HEK293 (cell line): ENCODE measurements at regions not wholly inside any gene's neighbourhood (a gene's known extent, or its start where the extent isn't known, plus 50 kb on each side); places are given as distances from the start of the nearest gene placed in this dataset.
"Not testable (repeated sequence)": the region's sequence is repeated elsewhere in the genome, so short reads cannot be mapped to it uniquely, and the experiment has no call there.

ENCODE experiments used
- CTCF ChIA-PET: fragments of 350-600 bp; formaldehyde crosslinking; extraction: SDS; loops from one replicate; lab custom pipeline; 2021; ENCODE audit warnings: antibody characterized with exemption; lab: Yijun Ruan, JAX
- POLR2A ChIA-PET: fragments of 300-600 bp; formaldehyde crosslinking; extraction: SDS; loops from one replicate; lab custom pipeline; 2020; ENCODE audit warnings: antibody characterized with exemption, inconsistent platforms; lab: Yijun Ruan, JAX
- H3K27ac ChIP-seq: fragments of 200-500 bp; sonication (Bioruptor generic); 2 replicates; pipeline ENCODE4 v1.5.1; 2014; ENCODE audit warnings: low read depth, low read length, control low read depth, inconsistent platforms; ENCODE audit errors: extremely low read depth
- H3K36me3 ChIP-seq, 2 experiments: fragments of 200-500 bp in 1 of 2; sonication (Bioruptor generic) in 1 of 2; 1 replicate in 1 of 2; 2 replicates in 1 of 2; pipeline ENCODE4 v1.5.1; 2014 to 2017; ENCODE audit warnings: inconsistent platforms in 2 of 2, low read length in 2 of 2; ENCODE audit not compliant: control insufficient read depth in 2 of 2, insufficient read depth in 1 of 2
- H3K4me1 ChIP-seq: fragments of 200-500 bp; sonication (Bioruptor generic); 2 replicates; pipeline ENCODE4 v1.5.1; 2014; ENCODE audit warnings: mild to moderate bottlenecking, low read length, inconsistent platforms; ENCODE audit not compliant: control insufficient read depth, insufficient read depth
- H3K4me3 ChIP-seq: 2 replicates; pipeline ENCODE4 v1.5.1; 2011; ENCODE audit warnings: low read depth, mild to moderate bottlenecking, control low read depth, low read length, moderate library complexity
- H3K9me3 ChIP-seq: fragments of 200-500 bp; sonication (Bioruptor generic); 2 replicates; pipeline ENCODE4 v1.5.1; 2014; ENCODE audit warnings: low read depth, low read length, inconsistent platforms; ENCODE audit not compliant: control insufficient read depth, insufficient read depth
- BCL11A ChIP-seq: fragments of 450-650 bp; formaldehyde crosslinking; IDR thresholded peaks from 2 replicates; pipeline ENCODE4 v1.5.1; 2016; ENCODE audit warnings: low read depth, missing biosample characterization, missing genetic modification characterization
- EGR2 ChIP-seq: fragments of 450-650 bp; formaldehyde crosslinking; IDR thresholded peaks from 2 replicates; pipeline ENCODE4 v1.5.1; 2016; ENCODE audit warnings: low read depth, missing biosample characterization, missing genetic modification characterization
- KLF16 ChIP-seq: fragments of 450-650 bp; formaldehyde crosslinking; IDR thresholded peaks from 2 replicates; pipeline ENCODE4 v1.5.1; 2017; ENCODE audit warnings: missing biosample characterization, missing genetic modification characterization
- KLF8 ChIP-seq: fragments of 450-650 bp; formaldehyde crosslinking; IDR thresholded peaks from 2 replicates; pipeline ENCODE4 v1.5.1; 2016; ENCODE audit warnings: missing biosample characterization, missing genetic modification characterization
- MZF1 ChIP-seq: fragments of 450-650 bp; formaldehyde crosslinking; IDR thresholded peaks from 2 replicates; pipeline ENCODE4 v1.5.1; 2017; ENCODE audit warnings: missing biosample characterization, missing genetic modification characterization, borderline replicate concordance
- OSR2 ChIP-seq: fragments of 450-650 bp; formaldehyde crosslinking; IDR thresholded peaks from 2 replicates; pipeline ENCODE4 v1.5.1; 2016; ENCODE audit warnings: missing biosample characterization, missing genetic modification characterization
- PRDM6 ChIP-seq: fragments of 450-650 bp; formaldehyde crosslinking; IDR thresholded peaks from 2 replicates; pipeline ENCODE4 v1.5.1; 2017; ENCODE audit warnings: missing biosample characterization, missing genetic modification characterization
- SCRT2 ChIP-seq: fragments of 450-650 bp; formaldehyde crosslinking; IDR thresholded peaks from 2 replicates; pipeline ENCODE4 v1.5.1; 2016; ENCODE audit warnings: missing biosample characterization, missing genetic modification characterization
- TRIM28 ChIP-seq: IDR thresholded peaks from 2 replicates; pipeline ENCODE4 v1.6.1; 2011; ENCODE audit warnings: low read length, control low read depth, borderline replicate concordance
- WT1 ChIP-seq: fragments of 450-650 bp; formaldehyde crosslinking; IDR thresholded peaks from 2 replicates; pipeline ENCODE4 v1.5.1; 2016; ENCODE audit warnings: missing biosample characterization, missing genetic modification characterization
- ZFHX2 ChIP-seq: fragments of 450-650 bp; formaldehyde crosslinking; conservative IDR thresholded peaks from 2 replicates; pipeline ENCODE4 v1.5.1; 2016; ENCODE audit warnings: missing biosample characterization, missing genetic modification characterization
- ZFP3 ChIP-seq: fragments of 450-650 bp; formaldehyde crosslinking; IDR thresholded peaks from 2 replicates; pipeline ENCODE4 v1.5.1; 2016; ENCODE audit warnings: low read depth, missing biosample characterization, missing genetic modification characterization
- ZNF221 ChIP-seq: fragments of 450-650 bp; formaldehyde crosslinking; IDR thresholded peaks from 2 replicates; pipeline ENCODE4 v1.5.1; 2017; ENCODE audit warnings: missing biosample characterization, missing genetic modification characterization, borderline replicate concordance
- ZNF24 ChIP-seq: fragments of 450-650 bp; formaldehyde crosslinking; IDR thresholded peaks from 2 replicates; pipeline ENCODE4 v1.5.1; 2016; ENCODE audit warnings: missing biosample characterization, missing genetic modification characterization
- ZNF366 ChIP-seq: fragments of 450-650 bp; formaldehyde crosslinking; conservative IDR thresholded peaks from 2 replicates; pipeline ENCODE4 v1.5.1; 2016; ENCODE audit warnings: missing biosample characterization, missing genetic modification characterization
- ZNF571 ChIP-seq: fragments of 450-650 bp; formaldehyde crosslinking; IDR thresholded peaks from 2 replicates; pipeline ENCODE4 v1.5.0; 2017; ENCODE audit warnings: missing biosample characterization, missing genetic modification characterization
- ZNF585B ChIP-seq: fragments of 450-650 bp; formaldehyde crosslinking; IDR thresholded peaks from 2 replicates; pipeline ENCODE4 v1.5.1; 2016; ENCODE audit warnings: missing biosample characterization, missing genetic modification characterization
- ZNF658 ChIP-seq: fragments of 450-650 bp; formaldehyde crosslinking; IDR thresholded peaks from 2 replicates; pipeline ENCODE4; 2016; ENCODE audit warnings: missing biosample characterization, missing genetic modification characterization
- TF ChIP-seq, protein P1 (sequence below): fragments of 450-650 bp; formaldehyde crosslinking; IDR thresholded peaks from 2 replicates; pipeline ENCODE4 v1.5.1; 2017; ENCODE audit warnings: missing biosample characterization, mild to moderate bottlenecking, missing genetic modification characterization, moderate library complexity

DNA sequence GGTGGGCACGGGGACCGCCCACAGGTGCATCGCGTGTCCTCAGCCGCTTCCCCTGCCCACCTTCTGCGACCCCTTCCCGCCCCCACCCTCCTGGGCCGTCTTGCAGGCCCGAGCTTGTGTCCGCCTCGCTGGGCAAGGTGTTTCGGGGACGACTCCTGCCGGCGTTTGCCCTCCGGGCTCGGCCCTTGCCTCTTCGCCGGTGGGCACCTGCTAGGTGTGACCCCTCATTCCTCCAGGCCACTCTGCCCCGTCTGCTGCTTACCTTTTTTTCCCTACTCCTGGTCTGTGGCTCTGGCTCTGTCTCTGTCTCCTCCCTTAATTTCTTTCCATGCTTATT, 219.7 kb downstream of the RTP5 start:
- CTCF ChIA-PET = interaction anchor here (1.3 kb wide), 1 partner anchor 138 kb away, joined by 3 read pairs; no protein-coding TSS in a partner anchor
- peak overlapping the region; percentile 24; the same call in 1 of the 2 replicates for H3K27ac ChIP-seq
- peak overlapping the region; percentile 77 for H3K4me3 ChIP-seq
- POLR2A ChIA-PET = interaction anchor here (0.6 kb wide), 1 partner anchor 28 kb away, joined by 3 read pairs; no protein-coding TSS in a partner anchor
- TF ChIP-seq EGR2 (tag by site-specific recombination) (peak; percentile 57; the same call in 1 of the 2 replicates), ZFHX2 (peak; percentile 65)
- H3K9me3 ChIP-seq, H3K4me1 ChIP-seq, H3K36me3 ChIP-seq: not testable (repeated sequence)

- POLR2A ChIA-PET, H3K9me3 ChIP-seq, H3K27ac ChIP-seq, H3K4me1 ChIP-seq, H3K4me3 ChIP-seq: not testable (repeated sequence)
- peaks cover 5 to 28% of the 10 kb centered on the region in 2 experiments; a peak in 1 of 3 replicates for H3K36me3 ChIP-seq
- CTCF ChIA-PET = interaction anchor here (0.8 kb wide), 1 partner anchor 102 kb away, joined by 4 read pairs; no protein-coding TSS in a partner anchor
These were observed 227.7 kb downstream of the RTP5 start for GRCh38 chr2:242097278-242097677.

DNA sequence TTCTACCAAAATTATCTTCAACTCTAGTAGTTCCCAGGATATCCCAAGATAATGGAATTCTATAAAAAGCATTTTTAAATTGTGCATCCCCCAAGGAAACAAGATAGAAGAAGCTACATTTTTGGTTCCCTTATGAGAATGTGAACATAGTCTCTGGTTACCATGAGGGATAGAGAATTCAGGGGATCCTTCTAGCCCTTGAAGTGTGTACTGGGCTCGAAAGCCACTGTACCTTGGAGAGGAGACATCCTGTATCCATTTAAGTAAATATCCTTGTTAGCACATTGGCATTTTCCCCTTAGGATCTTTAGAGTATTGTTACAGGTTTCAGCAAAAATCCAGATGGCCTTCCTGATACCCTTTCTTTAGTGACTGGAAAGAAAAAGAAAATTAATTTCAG, 228.5 kb downstream of the RTP5 start:
- CTCF ChIA-PET = interaction anchor here (0.8 kb wide), 1 partner anchor 103 kb away, joined by 4 read pairs; no protein-coding TSS in a partner anchor
- POLR2A ChIA-PET = no interaction called here

GRCh38 chr2:242098445-242099128, 229.1 kb downstream of the RTP5 start:
- peaks cover 5 to 28% of the 10 kb centered on the region in 2 experiments; a peak in 1 of 3 replicates for H3K36me3 ChIP-seq
- H3K9me3 ChIP-seq = no peaks in the 10 kb centered on the region
- no peak overlapping the region for H3K4me3 ChIP-seq
- ChIA-PET POLR2A (no interaction called here), CTCF (interaction anchor here (0.8 kb wide), 1 partner anchor 103 kb away, joined by 4 read pairs; no protein-coding TSS in a partner anchor)
- H3K4me1 ChIP-seq = no peaks in the 10 kb centered on the region
- TF ChIP-seq SCRT2 (tag by site-specific recombination) = peak; percentile 20; the same call in 1 of the 2 replicates
- TF ChIP-seq ZNF658 = no peak
- H3K27ac ChIP-seq = no peak overlapping the region

More for the DNA sequence above, 228.5 kb downstream of the RTP5 start:
- no peak overlapping the region for H3K4me3 ChIP-seq
- no peak for TF ChIP-seq MZF1 (tag by site-specific recombination)
- TF ChIP-seq ZNF366 (tag by site-specific recombination) = no peak
- no peak for TF ChIP-seq PRDM6 (tag by site-specific recombination)
- TF ChIP-seq OSR2 = no peak
- no peak for TF ChIP-seq ZNF24 (tag by site-specific recombination)
- TF ChIP-seq BCL11A = no peak
- TF ChIP-seq, protein P1, sequence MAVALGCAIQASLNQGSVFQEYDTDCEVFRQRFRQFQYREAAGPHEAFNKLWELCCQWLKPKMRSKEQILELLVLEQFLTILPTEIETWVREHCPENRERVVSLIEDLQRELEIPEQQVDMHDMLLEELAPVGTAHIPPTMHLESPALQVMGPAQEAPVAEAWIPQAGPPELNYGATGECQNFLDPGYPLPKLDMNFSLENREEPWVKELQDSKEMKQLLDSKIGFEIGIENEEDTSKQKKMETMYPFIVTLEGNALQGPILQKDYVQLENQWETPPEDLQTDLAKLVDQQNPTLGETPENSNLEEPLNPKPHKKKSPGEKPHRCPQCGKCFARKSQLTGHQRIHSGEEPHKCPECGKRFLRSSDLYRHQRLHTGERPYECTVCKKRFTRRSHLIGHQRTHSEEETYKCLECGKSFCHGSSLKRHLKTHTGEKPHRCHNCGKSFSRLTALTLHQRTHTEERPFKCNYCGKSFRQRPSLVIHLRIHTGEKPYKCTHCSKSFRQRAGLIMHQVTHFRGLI = no peak
- no peak for TF ChIP-seq KLF8 (tag by site-specific recombination)
- TF ChIP-seq ZNF221 = no peak
- TF ChIP-seq KLF16 = no peak
- TF ChIP-seq WT1 (tag by site-specific recombination) = no peak
- no peak for TF ChIP-seq ZNF571 (tag by site-specific recombination)
- no peak for TF ChIP-seq TRIM28
- no peak for TF ChIP-seq ZFP3 (tag by site-specific recombination)
- no peak for TF ChIP-seq ZNF585B (tag by site-specific recombination)
- TF ChIP-seq, all 188 proteins: peak for 0
- Histone ChIP-seq H3K9me3 (no peaks in the 10 kb centered on the region), H3K27ac (no peak overlapping the region), H3K4me1 (no peaks in the 10 kb centered on the region), H3K36me3 (peaks cover 5 to 28% of the 10 kb centered on the region in 2 experiments; a peak in 1 of 3 replicates)

DNA sequence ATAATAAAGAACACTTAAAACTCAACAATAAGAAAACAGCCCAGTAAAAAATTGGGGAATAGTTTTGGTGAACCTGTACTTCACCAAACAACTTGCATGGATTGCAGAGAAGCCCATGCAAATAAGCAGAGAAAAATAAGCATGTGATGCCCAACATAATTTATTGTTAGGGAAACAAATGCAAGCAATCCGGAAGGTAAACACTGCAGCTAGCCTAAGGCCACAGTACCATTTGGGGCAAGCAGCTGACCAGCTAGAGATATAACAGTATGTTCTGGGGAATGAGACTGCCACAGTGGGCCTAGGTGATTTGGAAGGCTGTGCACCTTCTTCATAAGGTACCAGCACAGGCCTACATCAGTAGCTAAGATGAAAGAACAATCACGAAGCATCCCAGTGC, 233.6 kb downstream of the RTP5 start:
- H3K27ac ChIP-seq, H3K4me1 ChIP-seq, POLR2A ChIA-PET, H3K9me3 ChIP-seq, CTCF ChIA-PET, H3K4me3 ChIP-seq: not testable (repeated sequence)
- H3K36me3 ChIP-seq = peaks cover 5 to 12% of the 10 kb centered on the region in 2 experiments; a peak in 1 of 3 replicates
